HEK293 (cell line): ENCODE measurements at regions not wholly inside any gene's neighbourhood (a gene's known extent, or its start where the extent isn't known, plus 50 kb on each side); places are given as distances from the start of the nearest gene placed in this dataset.

Experiments
- REST ChIP-seq: fragments of 450-650 bp; formaldehyde crosslinking; IDR thresholded peaks from 2 replicates; pipeline ENCODE4 v1.5.1; 2016; ENCODE audit warnings: missing biosample characterization, missing genetic modification characterization
- SP2 ChIP-seq: fragments of 450-650 bp; formaldehyde crosslinking; IDR thresholded peaks from 2 replicates; pipeline ENCODE4 v1.5.1; 2016; ENCODE audit warnings: missing biosample characterization, missing genetic modification characterization
- YY1 ChIP-seq: fragments of 450-650 bp; formaldehyde crosslinking; IDR thresholded peaks from 2 replicates; pipeline ENCODE4 v1.5.1; 2018; ENCODE audit warnings: missing biosample characterization, missing genetic modification characterization
- ZNF138 ChIP-seq: fragments of 450-650 bp; formaldehyde crosslinking; IDR thresholded peaks from 2 replicates; pipeline ENCODE4 v1.5.1; 2016; ENCODE audit warnings: missing biosample characterization, missing genetic modification characterization, borderline replicate concordance
- ZNF274 ChIP-seq, 2 experiments: fragments of 200-500 bp in 1 of 2; fragments of 450-650 bp in 1 of 2; sonication (Bioruptor generic) in 1 of 2; formaldehyde crosslinking in 1 of 2; IDR thresholded peaks; 2 replicates each; pipeline versions ENCODE4 v1.5.1 to v1.6.1; 2014 to 2016; ENCODE audit warnings: borderline replicate concordance in 1 of 2, inconsistent platforms in 1 of 2, low read length in 1 of 2, missing biosample characterization in 1 of 2, missing genetic modification characterization in 1 of 2
- ZNF366 ChIP-seq: fragments of 450-650 bp; formaldehyde crosslinking; conservative IDR thresholded peaks from 2 replicates; pipeline ENCODE4 v1.5.1; 2016; ENCODE audit warnings: missing biosample characterization, missing genetic modification characterization
- ZNF654 ChIP-seq: fragments of 450-650 bp; formaldehyde crosslinking; IDR thresholded peaks from 2 replicates; pipeline ENCODE4 v1.5.1; 2016; ENCODE audit warnings: low read depth, missing biosample characterization, missing genetic modification characterization
- ZNF76 ChIP-seq: fragments of 450-650 bp; formaldehyde crosslinking; IDR thresholded peaks from 2 replicates; pipeline ENCODE4; 2016; ENCODE audit warnings: low read depth, missing biosample characterization, missing genetic modification characterization, borderline replicate concordance
- ZSCAN18 ChIP-seq: fragments of 450-650 bp; formaldehyde crosslinking; IDR thresholded peaks from 2 replicates; pipeline ENCODE4 v1.5.1; 2016; ENCODE audit warnings: missing biosample characterization, missing genetic modification characterization
- ZSCAN30 ChIP-seq: fragments of 450-650 bp; IDR thresholded peaks from 2 replicates; pipeline ENCODE4 v1.5.1; 2018; ENCODE audit warnings: missing biosample characterization, mild to moderate bottlenecking, missing genetic modification characterization, moderate library complexity
- TF ChIP-seq, protein P1 (sequence below): fragments of 450-650 bp; formaldehyde crosslinking; IDR thresholded peaks from 2 replicates; pipeline ENCODE4 v1.5.1; 2016; ENCODE audit warnings: missing biosample characterization, missing genetic modification characterization

DNA sequence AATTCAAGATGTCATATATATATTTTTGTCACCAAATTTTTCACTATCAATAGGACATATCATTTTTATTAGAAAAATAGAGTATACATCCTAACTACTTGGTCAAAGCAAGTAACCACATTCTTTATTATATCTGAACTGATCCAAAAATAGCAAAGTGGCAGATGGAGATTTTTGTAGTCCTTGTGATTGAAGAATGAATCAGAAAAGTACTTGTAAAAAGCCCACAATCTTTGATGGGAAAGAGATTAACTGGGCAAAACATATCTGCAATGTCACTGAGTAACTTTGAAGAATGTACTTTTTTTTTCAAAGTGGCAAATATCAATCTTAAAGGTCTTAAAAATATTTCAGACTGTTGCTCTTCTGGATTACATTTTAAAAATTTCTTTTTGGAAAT is 1040.6 kb upstream of the SEMA6A start:
- no peak for TF ChIP-seq YY1
- no peak for TF ChIP-seq ZNF654 (tag by site-specific recombination)
- TF ChIP-seq ZNF274 (IDR thresholded peaks at IDR 0.05; ENCODE audit: low read length): no peak
- no peak for TF ChIP-seq ZNF274 (tag by site-specific recombination; IDR thresholded peaks at IDR 0.05; ENCODE audit: borderline replicate concordance)
- no peak for TF ChIP-seq ZSCAN30 (tag by site-specific recombination)
- TF ChIP-seq REST: no peak
- no peak for TF ChIP-seq ZNF76 (tag by site-specific recombination)
- TF ChIP-seq ZNF366 (tag by site-specific recombination): no peak
- TF ChIP-seq, protein P1, sequence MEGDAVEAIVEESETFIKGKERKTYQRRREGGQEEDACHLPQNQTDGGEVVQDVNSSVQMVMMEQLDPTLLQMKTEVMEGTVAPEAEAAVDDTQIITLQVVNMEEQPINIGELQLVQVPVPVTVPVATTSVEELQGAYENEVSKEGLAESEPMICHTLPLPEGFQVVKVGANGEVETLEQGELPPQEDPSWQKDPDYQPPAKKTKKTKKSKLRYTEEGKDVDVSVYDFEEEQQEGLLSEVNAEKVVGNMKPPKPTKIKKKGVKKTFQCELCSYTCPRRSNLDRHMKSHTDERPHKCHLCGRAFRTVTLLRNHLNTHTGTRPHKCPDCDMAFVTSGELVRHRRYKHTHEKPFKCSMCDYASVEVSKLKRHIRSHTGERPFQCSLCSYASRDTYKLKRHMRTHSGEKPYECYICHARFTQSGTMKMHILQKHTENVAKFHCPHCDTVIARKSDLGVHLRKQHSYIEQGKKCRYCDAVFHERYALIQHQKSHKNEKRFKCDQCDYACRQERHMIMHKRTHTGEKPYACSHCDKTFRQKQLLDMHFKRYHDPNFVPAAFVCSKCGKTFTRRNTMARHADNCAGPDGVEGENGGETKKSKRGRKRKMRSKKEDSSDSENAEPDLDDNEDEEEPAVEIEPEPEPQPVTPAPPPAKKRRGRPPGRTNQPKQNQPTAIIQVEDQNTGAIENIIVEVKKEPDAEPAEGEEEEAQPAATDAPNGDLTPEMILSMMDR: no peak
- TF ChIP-seq ZSCAN18 (tag by site-specific recombination): no peak
- TF ChIP-seq SP2 (tag by site-specific recombination): no peak
- TF ChIP-seq ZNF138 (tag by site-specific recombination): no peak
